GM12891 (cell line): ENCODE measurements at regions not wholly inside any gene's neighbourhood (a gene's known extent, or its start where the extent isn't known, plus 50 kb on each side); places are given as distances from the start of the nearest gene placed in this dataset.

ENCODE experiments used
- POLR2A ChIP-seq: IDR thresholded peaks from 2 replicates; pipeline ENCODE4 v1.6.1; 2011; ENCODE audit warnings: low read depth, low read length, control low read depth
- POLR2AphosphoS5 ChIP-seq: IDR thresholded peaks from 2 replicates; pipeline ENCODE4 v1.6.1; 2011; ENCODE audit warnings: low read depth, low read length, control low read depth

GRCh38 chr2:225113371-225114015, 71.2 kb upstream of the DOCK10 start:
- no peak for TF ChIP-seq POLR2A
- TF ChIP-seq POLR2AphosphoS5, result no peak
